ENCODE measurements at regions not wholly inside any gene's neighbourhood (a gene's known extent, or its start where the extent isn't known, plus 50 kb on each side); places are given as distances from the start of the nearest gene placed in this dataset.

DNA sequence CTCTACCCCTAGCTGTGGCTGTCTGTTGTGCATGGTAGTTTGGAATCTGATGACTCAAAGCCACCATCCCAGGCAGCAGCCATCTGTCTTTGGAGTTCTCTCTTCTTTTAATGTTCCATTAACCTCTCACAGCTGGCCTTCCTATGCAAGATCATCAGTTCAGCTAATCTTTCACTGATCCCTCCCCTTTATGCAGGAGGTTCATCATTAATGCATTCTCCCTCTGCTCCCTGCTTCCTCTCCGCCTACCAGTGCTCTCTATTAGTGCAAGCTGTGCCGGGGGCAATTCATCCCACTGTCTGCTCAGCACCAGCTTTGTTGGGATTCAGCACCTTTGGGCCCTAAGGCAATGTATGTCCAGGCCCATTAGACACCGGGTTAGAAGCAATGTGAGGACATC is 413.0 kb upstream of the LRRC4C start:
- H3K4me3 Mint-ChIP-seq: no peak overlapping the region
- no peak for DNase-seq
- no peaks in the 10 kb centered on the region for H3K27me3 Mint-ChIP-seq
- peaks cover 10 to 29% of the 10 kb centered on the region in 2 donors for H3K9me3 Mint-ChIP-seq
- H3K27ac Mint-ChIP-seq: no peak overlapping the region
- ATAC-seq: no peak
- no peaks in the 10 kb centered on the region for H3K4me1 Mint-ChIP-seq

DNA sequence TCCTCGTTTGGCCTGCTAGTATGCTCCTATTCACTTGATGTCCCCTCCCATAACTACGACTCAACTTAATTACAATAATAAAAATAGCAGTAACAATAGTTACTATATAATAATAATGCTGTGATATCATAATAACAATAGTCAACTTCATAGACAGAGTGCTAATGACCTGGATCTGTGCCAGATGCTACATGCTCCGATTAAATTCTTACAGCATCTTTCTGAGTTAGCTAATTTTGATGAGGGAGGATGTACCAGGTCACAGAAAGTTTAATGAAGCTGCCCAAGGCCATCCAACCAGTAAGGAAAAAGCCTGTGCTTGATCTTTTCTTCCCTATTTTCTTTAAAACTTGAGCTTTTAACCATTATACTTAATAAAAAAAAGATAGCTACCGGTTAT is 413.4 kb upstream of the LRRC4C start:
- ATAC-seq (no peak), DNase-seq (no peak)
- Mint-ChIP-seq H3K27ac (no peak overlapping the region), H3K27me3 (no peaks in the 10 kb centered on the region), H3K4me3 (no peak overlapping the region), H3K9me3 (peaks cover 14 to 34% of the 10 kb centered on the region in 2 donors), H3K4me1 (no peaks in the 10 kb centered on the region)

DNA sequence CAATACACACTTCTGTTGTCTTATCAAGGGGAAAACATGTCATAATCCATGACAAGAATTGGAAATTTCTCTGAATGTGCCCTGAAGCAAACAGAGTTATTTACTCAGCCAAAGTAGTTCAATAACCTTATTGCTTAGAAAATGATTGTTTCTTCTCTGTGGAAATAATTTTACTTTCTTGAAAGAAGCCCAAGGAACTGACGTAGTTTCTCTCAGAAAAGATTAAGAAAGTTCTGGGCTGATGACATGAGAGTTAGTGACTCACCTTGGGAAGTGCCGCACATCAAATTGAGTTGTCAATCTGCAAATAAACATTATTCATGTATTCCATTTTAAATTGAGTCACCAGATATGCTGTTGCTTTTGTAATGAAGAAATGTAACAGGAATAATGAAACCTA is 418.6 kb upstream of the LRRC4C start:
- peaks cover 14 to 29% of the 10 kb centered on the region in 2 donors for H3K9me3 Mint-ChIP-seq
- no peak overlapping the region for H3K27ac Mint-ChIP-seq
- ATAC-seq: no peak

DNA sequence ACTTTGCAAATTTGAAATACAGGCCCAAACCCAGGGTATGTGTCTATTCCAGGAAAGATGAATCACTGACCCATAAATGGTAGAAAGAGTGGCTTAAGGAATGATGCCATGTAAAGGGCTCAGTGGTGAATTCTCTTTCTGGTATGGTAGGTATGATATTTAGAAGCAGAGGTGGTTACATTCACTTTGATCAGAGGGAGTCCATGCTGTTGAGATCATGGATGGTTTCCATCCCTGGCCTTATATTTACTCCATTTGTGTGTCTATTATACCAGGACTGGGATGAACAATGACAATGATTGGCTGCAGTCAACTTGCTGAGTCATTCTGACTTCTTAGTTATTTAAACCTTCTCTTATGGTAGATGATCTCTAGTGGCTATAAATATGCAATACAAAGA is 419.8 kb upstream of the LRRC4C start:
- no peaks in the 10 kb centered on the region for H3K27me3 Mint-ChIP-seq
- no peak overlapping the region for H3K4me3 Mint-ChIP-seq
- no peak for ATAC-seq
- no peak overlapping the region for H3K27ac Mint-ChIP-seq
- H3K9me3 Mint-ChIP-seq: peaks cover 13 to 26% of the 10 kb centered on the region in 2 donors
- H3K4me1 Mint-ChIP-seq: no peaks in the 10 kb centered on the region
- DNase-seq: no peak

More for the DNA sequence above, 418.6 kb upstream of the LRRC4C start:
- Mint-ChIP-seq H3K4me1 (no peaks in the 10 kb centered on the region), H3K27me3 (no peaks in the 10 kb centered on the region), H3K4me3 (no peak overlapping the region)
- DNase-seq: no peak

DNA sequence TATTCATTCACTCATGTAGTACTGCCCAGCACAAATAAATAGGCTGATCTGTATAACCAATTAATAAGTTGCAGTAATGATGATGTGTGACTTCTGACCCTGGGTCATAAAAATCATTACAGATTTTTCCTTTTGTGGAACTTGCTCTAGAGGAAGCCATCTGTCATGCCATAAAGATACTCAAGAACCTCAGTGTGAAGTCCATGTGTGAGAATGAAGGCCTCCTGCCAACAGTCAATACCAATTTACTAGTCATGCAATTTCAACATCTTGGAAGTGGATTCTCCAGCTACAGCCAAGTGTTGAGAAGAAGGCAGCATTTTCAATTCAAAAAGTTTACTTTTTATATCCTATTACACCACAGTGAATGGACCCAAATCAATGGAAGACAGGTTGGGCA is 435.6 kb upstream of the LRRC4C start:
- H3K4me3 Mint-ChIP-seq: no peak overlapping the region

DNA sequence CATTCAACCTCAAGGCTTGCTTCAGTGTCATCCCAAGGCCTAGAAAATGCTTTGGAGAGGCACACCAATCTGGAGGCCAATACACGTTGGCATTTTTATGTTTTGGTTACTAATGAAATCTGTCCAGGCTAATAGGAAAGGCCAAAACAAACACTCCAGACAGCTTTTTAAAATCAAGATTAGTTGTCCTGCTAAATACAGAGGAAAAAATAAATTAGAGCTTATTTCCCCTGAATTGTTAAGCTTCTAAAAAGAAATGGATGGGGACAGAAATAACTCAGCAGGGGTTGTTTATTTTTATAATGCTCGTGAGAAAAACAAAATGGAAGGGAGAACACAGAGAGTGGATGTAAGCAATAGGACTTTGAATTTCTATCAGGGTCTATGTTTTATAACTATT is 438.5 kb upstream of the LRRC4C start:
- DNase-seq: no peak
- no peak for ATAC-seq
- no peak overlapping the region for H3K4me3 Mint-ChIP-seq
- no peak overlapping the region for H3K27ac Mint-ChIP-seq
- H3K27me3 Mint-ChIP-seq: no peaks in the 10 kb centered on the region
- H3K4me1 Mint-ChIP-seq: no peaks in the 10 kb centered on the region
- peaks cover 7 to 14% of the 10 kb centered on the region in 2 donors for H3K9me3 Mint-ChIP-seq

More for the DNA sequence above, 435.6 kb upstream of the LRRC4C start:
- ATAC-seq (no peak), DNase-seq (no peak)
- Mint-ChIP-seq H3K27ac (no peak overlapping the region), H3K9me3 (peaks cover 0 to 7% of the 10 kb centered on the region in 2 donors), H3K27me3 (no peaks in the 10 kb centered on the region), H3K4me1 (no peaks in the 10 kb centered on the region)

DNA sequence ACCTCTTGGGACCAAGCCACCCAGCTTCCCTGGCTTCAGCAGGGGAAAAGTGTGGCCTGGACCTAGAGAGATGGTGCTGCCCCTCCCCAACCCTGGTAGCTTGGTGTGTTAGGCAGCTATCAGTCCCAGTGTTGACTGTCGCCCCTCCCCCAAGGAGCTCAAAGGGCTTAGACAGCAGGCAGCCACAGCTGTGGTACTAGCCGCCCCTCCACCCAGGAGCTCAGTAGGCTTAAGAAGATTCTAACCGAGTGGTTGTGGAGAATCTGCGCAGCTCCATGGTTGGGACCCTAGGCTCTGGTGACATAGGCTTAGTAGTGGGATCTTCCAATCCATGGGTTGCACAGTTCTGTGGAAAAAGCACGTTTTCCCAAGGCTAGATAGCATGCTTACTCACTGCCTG is 458.4 kb upstream of the LRRC4C start:
- DNase-seq (no peak), ATAC-seq (no peak)
- Mint-ChIP-seq H3K4me1 (no peaks in the 10 kb centered on the region), H3K9me3 (peaks cover 36 to 39% of the 10 kb centered on the region in 2 donors), H3K27ac (no peak overlapping the region), H3K27me3 (no peaks in the 10 kb centered on the region), H3K4me3 (no peak overlapping the region)

- Mint-ChIP-seq H3K4me3 (no peak overlapping the region), H3K27me3 (no peaks in the 10 kb centered on the region), H3K9me3 (peaks cover 31% of the 10 kb centered on the region in 2 donors), H3K4me1 (no peaks in the 10 kb centered on the region), H3K27ac (no peak overlapping the region)
- no peak for ATAC-seq
- DNase-seq: no peak
Observed at GRCh38 chr11:41920374-41920773, 460.9 kb upstream of the LRRC4C start.

DNA sequence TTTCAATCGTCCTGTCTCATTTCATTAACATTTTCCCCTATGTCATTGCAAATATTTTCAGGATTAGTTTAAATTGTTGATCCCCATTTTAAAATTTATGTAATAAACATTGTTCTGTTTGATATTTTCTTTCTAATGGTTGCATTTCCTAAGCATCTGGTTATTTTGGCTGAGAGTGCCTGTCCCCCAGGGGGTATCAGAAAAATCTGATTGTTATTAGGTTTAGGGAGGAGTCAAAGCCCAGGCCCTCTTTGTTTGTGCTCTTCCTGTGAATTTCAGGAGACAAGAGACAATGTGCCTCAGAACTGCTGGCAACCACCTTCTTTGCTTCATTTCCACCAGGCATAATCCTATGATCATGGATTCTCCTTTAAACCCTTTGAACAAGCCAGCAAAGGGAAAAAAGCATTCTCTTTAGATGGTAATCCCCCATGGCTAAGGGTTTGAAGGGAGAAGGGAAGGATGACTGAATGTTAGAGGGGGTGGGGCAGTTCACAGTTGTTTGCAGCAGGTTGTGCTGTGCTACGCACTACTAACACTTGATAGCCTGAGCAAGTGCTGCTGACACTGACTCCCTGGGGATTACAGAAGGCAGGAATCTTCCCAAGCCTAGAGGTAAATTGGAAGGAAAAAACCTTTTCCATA is 462.4 kb upstream of the LRRC4C start:
- Mint-ChIP-seq H3K27me3 (no peaks in the 10 kb centered on the region), H3K4me1 (no peaks in the 10 kb centered on the region), H3K4me3 (no peak overlapping the region), H3K27ac (no peak overlapping the region), H3K9me3 (peaks cover 21 to 33% of the 10 kb centered on the region in 2 donors)
- ATAC-seq (no peak), DNase-seq (no peak)

DNA sequence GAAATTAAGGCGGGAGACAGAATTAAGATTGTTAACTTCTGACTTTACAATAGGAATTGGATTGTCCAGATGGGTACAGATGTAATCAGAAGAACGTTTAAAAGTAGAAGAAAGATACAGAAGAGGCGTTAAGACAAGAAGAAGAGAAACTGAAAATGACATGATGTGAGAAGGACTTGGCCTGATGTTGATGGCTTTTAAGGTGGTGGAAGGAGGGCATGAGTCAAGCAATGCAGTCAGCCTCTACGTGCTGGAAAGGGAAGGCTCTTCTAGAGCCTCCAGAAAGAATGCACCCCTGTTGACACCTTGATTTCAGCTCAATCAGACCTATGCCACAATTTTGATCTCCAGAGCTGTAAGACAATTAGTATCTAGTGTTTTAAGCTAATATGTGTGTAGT is 466.9 kb upstream of the LRRC4C start:
- no peak overlapping the region for H3K27ac Mint-ChIP-seq
- no peak overlapping the region for H3K4me3 Mint-ChIP-seq
- H3K4me1 Mint-ChIP-seq: no peaks in the 10 kb centered on the region
- no peak for ATAC-seq
- DNase-seq: no peak
- H3K27me3 Mint-ChIP-seq: no peaks in the 10 kb centered on the region
- H3K9me3 Mint-ChIP-seq: peaks cover 10 to 19% of the 10 kb centered on the region in 2 donors

DNA sequence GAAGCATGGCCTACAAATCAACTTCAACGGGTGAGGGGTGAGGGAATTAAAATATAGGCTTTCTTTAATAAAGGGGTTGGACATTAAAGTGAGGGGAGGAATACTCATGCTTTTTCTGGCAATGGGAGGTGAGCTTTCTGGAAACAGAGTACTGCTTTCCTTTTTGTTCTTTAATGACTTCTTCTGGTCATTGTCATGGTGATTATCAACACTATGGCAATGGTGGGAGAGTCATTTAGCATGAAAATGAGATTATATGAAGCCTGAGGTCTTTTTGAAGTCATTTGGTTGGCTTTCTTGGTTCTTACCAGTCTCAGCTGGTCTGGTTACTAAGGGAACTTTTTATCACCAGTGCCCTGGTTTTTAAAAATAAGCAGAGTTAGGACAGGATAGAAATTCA is 475.8 kb upstream of the LRRC4C start:
- Mint-ChIP-seq H3K4me1 (no peaks in the 10 kb centered on the region), H3K9me3 (peaks cover 10 to 18% of the 10 kb centered on the region in 2 donors), H3K27ac (no peak overlapping the region), H3K4me3 (no peak overlapping the region), H3K27me3 (no peaks in the 10 kb centered on the region)
- ATAC-seq (no peak), DNase-seq (no peak)

GRCh38 chr11:41935795-41936194 is 476.3 kb upstream of the LRRC4C start:
- H3K27ac Mint-ChIP-seq: no peak overlapping the region
- H3K4me3 Mint-ChIP-seq: no peak overlapping the region
- H3K9me3 Mint-ChIP-seq: peaks cover 7 to 18% of the 10 kb centered on the region in 2 donors
- H3K27me3 Mint-ChIP-seq: no peaks in the 10 kb centered on the region
- H3K4me1 Mint-ChIP-seq: no peaks in the 10 kb centered on the region
- no peak for ATAC-seq
- DNase-seq: no peak

DNA sequence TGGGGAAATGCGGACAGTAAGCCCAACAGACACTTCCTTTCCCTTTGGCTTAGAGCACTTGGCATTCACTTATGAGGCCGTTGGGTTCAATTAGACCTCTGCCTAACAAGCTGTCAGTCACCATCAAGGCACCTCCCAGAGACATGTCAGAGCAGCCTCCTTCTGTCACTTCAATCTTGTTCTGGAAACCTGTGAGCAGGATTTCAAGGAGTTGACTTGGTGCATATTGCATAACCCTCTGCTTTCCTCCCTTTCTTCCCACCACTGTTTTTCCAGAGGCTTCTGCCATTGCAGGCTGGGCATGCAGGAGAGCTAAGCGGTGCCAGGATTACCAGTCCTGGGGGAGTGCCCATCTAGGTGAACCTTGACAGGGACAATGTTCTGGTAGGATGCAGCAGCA is 484.2 kb upstream of the LRRC4C start:
- ATAC-seq (no peak), DNase-seq (no peak)
- no peak overlapping the region for H3K27ac Mint-ChIP-seq
- H3K4me1 Mint-ChIP-seq: no peaks in the 10 kb centered on the region
- H3K27me3 Mint-ChIP-seq: no peaks in the 10 kb centered on the region
- H3K9me3 Mint-ChIP-seq: peaks cover 4 to 12% of the 10 kb centered on the region in 2 donors
- no peak overlapping the region for H3K4me3 Mint-ChIP-seq

- DNase-seq (no peak), ATAC-seq (no peak)
- H3K4me1 Mint-ChIP-seq: no peaks in the 10 kb centered on the region
- H3K4me3 Mint-ChIP-seq: no peak overlapping the region
- H3K27ac Mint-ChIP-seq: no peak overlapping the region
- no peaks in the 10 kb centered on the region for H3K27me3 Mint-ChIP-seq
- peaks cover 15 to 20% of the 10 kb centered on the region in 2 donors for H3K9me3 Mint-ChIP-seq
Observed at GRCh38 chr11:41947392-41947791, 487.9 kb upstream of the LRRC4C start.

- Mint-ChIP-seq H3K27ac (no peak overlapping the region), H3K9me3 (peaks cover 21 to 24% of the 10 kb centered on the region in 2 donors), H3K4me3 (no peak overlapping the region), H3K27me3 (no peaks in the 10 kb centered on the region), H3K4me1 (no peaks in the 10 kb centered on the region)
- no peak for DNase-seq
- no peak for ATAC-seq
Observed at GRCh38 chr11:41950470-41951143, 491.2 kb upstream of the LRRC4C start.

DNA sequence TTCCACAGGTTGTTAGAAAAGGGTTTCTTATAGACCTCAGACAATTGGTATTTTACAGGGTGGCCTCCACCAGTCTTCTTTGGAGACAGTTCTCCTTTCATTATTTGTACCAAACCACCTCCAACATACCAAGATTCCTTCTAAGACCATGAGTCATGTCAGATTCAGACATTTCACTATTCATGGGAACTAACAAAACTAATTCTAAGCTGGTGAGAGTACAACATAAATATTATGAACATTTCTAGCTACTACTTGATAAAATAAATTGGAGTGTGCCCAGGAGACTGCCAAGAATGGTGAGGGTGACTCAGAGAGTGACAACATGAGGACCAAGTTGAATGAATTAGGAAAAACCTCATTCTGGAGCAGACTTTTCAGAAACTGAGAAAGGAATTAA is 494.6 kb upstream of the LRRC4C start:
- H3K9me3 Mint-ChIP-seq: peaks cover 19 to 48% of the 10 kb centered on the region in 2 donors
- DNase-seq: no peak

DNA sequence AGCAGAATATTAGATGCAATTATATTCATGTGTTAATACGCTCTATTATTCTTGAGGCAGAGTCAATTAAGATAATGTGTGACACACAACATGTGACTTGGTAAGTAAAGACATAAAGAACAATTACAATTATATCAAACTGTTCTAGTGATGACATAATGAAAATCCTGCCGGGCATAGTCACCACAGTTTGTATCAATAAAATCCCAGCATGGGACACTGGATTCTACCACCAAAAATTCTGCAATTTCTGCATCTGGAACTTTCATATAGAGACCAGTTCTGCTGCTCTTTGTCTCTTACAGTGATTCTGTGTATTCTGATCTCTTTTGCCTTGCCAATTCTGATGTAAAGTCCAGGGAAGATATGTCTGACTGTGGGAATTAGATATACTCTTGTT is 495.6 kb upstream of the LRRC4C start:
- ATAC-seq: no peak
- no peak for DNase-seq
- H3K4me1 Mint-ChIP-seq: no peaks in the 10 kb centered on the region
- H3K27me3 Mint-ChIP-seq: no peaks in the 10 kb centered on the region
- H3K27ac Mint-ChIP-seq: no peak overlapping the region
- no peak overlapping the region for H3K4me3 Mint-ChIP-seq
- H3K9me3 Mint-ChIP-seq: peaks cover 10 to 42% of the 10 kb centered on the region in 2 donors

More for the DNA sequence above, 494.6 kb upstream of the LRRC4C start:
- H3K27ac Mint-ChIP-seq: no peak overlapping the region
- no peak for ATAC-seq
- H3K27me3 Mint-ChIP-seq: no peaks in the 10 kb centered on the region
- no peak overlapping the region for H3K4me3 Mint-ChIP-seq
- no peaks in the 10 kb centered on the region for H3K4me1 Mint-ChIP-seq

Measured in stimulated activated naive CD8-positive, alpha-beta T cell treated with anti-CD3 and anti-CD28 coated beads, Interleukin-15, amount 100 ng/mL, for 72 hours (primary cell).